GM10248 (cell line): ENCODE measurements at regions not wholly inside any gene's neighbourhood (a gene's known extent, or its start where the extent isn't known, plus 50 kb on each side); places are given as distances from the start of the nearest gene placed in this dataset.

Source experiments
- CTCF ChIA-PET: fragments of 300-600 bp; sonication (Branson Sonifier 250); formaldehyde crosslinking; extraction: SDS; loops from one replicate; lab custom pipeline; 2021; ENCODE audit warnings: antibody characterized with exemption; lab: Yijun Ruan, JAX
- POLR2A ChIA-PET: fragments of 350-650 bp; sonication (Branson Sonifier 250); formaldehyde crosslinking; extraction: SDS; loops from one replicate; lab custom pipeline; 2020; ENCODE audit warnings: antibody characterized with exemption; lab: Yijun Ruan, JAX
- DNase-seq: peaks from one replicate; pipeline ENCODE4 v3.0.0; 2012; ENCODE audit errors: extremely low spot score
- CTCF ChIP-seq: IDR thresholded peaks from 2 replicates; pipeline ENCODE4 v1.5.1; 2012; ENCODE audit warnings: mild to moderate bottlenecking, low read depth; ENCODE audit errors: extremely low read depth, missing control alignments, control extremely low read depth

GRCh38 chr6:56766806-56767178 lies 124.1 kb upstream of the DST start:
- POLR2A ChIA-PET: no interaction called here
- TF ChIP-seq CTCF: no peak
- CTCF ChIA-PET: interaction anchor here (0.7 to 3.4 kb wide), 13 partner anchors 9 to 136 kb away, joined by 3 to 17 read pairs (median 3); partner anchors contain the start of gene DST
- peak; percentile 61 for DNase-seq

- POLR2A ChIA-PET: no interaction called here
- no peak for DNase-seq
- CTCF ChIA-PET: interaction anchor here (0.7 to 3.4 kb wide), 14 partner anchors 8 to 137 kb away, joined by 3 to 17 read pairs (median 3); partner anchors contain the start of gene DST
- TF ChIP-seq CTCF: no peak
Measured at GRCh38 chr6:56766139-56766805, 123.6 kb upstream of the DST start.

GRCh38 chr6:56765494-56765893 lies 122.8 kb upstream of the DST start:
- no peak for DNase-seq
- POLR2A ChIA-PET: no interaction called here
- CTCF ChIA-PET: interaction anchor here (1.1 to 3.4 kb wide), 6 partner anchors 8 to 123 kb away, joined by 3 to 16 read pairs (median 4); partner anchors contain the start of gene DST
- no peak for TF ChIP-seq CTCF

- CTCF ChIA-PET: interaction anchor here (0.7 to 4.0 kb wide), 9 partner anchors 9 to 122 kb away, joined by 3 to 17 read pairs (median 3); partner anchors contain the start of gene DST
- TF ChIP-seq CTCF: no peak
- peak; percentile 40 for DNase-seq
- POLR2A ChIA-PET: no interaction called here
Measured at GRCh38 chr6:56764081-56764566, 121.4 kb upstream of the DST start.

GRCh38 chr6:56761651-56762050 lies 119.0 kb upstream of the DST start:
- ChIA-PET CTCF (interaction anchor here (0.9 to 8.7 kb wide), 11 partner anchors 10 to 167 kb away, joined by 3 to 80 read pairs (median 4); no protein-coding TSS in a partner anchor), POLR2A (no interaction called here)
- no peak for TF ChIP-seq CTCF
- no peak for DNase-seq

- no peak for DNase-seq
- CTCF ChIA-PET: interaction anchor here (0.9 to 8.7 kb wide), 10 partner anchors 15 to 166 kb away, joined by 3 to 80 read pairs (median 4); no protein-coding TSS in a partner anchor
- POLR2A ChIA-PET: no interaction called here
- no peak for TF ChIP-seq CTCF
Measured at GRCh38 chr6:56760842-56761241, 118.2 kb upstream of the DST start.
